ENCODE measurements at regions not wholly inside any gene's neighbourhood (a gene's known extent, or its start where the extent isn't known, plus 50 kb on each side); places are given as distances from the start of the nearest gene placed in this dataset.

- no peak for TF ChIP-seq TAF1 (IDR thresholded peaks at IDR 0.05; ENCODE audit: low read depth)
- no peak for TF ChIP-seq RAD21 (IDR thresholded peaks at IDR 0.05; ENCODE audit: low read depth)
- TF ChIP-seq ZBTB7A (IDR thresholded peaks at IDR 0.05; ENCODE audit: low read depth), result no peak
Observed at GRCh38 chr15:96435841-96436240, 105.3 kb downstream of the NR2F2 start.

GRCh38 chr15:96440978-96441377 is 110.5 kb downstream of the NR2F2 start:
- TF ChIP-seq, protein P1, sequence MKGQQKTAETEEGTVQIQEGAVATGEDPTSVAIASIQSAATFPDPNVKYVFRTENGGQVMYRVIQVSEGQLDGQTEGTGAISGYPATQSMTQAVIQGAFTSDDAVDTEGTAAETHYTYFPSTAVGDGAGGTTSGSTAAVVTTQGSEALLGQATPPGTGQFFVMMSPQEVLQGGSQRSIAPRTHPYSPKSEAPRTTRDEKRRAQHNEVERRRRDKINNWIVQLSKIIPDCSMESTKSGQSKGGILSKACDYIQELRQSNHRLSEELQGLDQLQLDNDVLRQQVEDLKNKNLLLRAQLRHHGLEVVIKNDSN (IDR thresholded peaks at IDR 0.05), result no peak
- no peak for TF ChIP-seq YY1 (IDR thresholded peaks at IDR 0.05; ENCODE audit: low read depth)
- no peak for TF ChIP-seq EP300 (IDR thresholded peaks at IDR 0.05; ENCODE audit: borderline replicate concordance)
- TF ChIP-seq FOXM1 (IDR thresholded peaks at IDR 0.05; ENCODE audit: borderline replicate concordance, low read depth), result no peak

DNA sequence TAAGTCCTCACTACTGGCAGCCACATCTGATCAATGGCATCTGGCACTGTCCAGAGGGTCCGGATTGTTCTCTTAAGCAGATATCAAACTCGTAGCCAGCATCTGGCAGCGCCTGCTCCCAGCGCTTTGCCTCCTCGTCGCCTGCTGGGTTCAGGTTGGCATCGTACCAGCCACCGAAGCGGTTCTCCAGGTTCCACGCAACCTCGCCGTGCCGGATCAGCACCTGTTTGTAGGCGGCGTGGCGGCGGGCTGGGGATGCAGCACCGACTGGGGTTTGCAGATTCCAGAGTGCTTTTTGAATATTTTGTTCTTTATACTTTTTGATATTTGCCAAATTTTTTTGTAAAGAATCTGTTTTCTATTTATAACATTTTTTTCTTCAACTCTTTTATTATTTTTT is 111.6 kb downstream of the NR2F2 start:
- TF ChIP-seq CEBPB (IDR thresholded peaks at IDR 0.05) (no peak), TEAD4 (IDR thresholded peaks at IDR 0.05) (no peak), TCF12 (IDR thresholded peaks at IDR 0.05; ENCODE audit: low read depth) (no peak), EGR1 (IDR thresholded peaks at IDR 0.05) (no peak), RAD21 (IDR thresholded peaks at IDR 0.05; ENCODE audit: low read depth) (no peak), REST (IDR thresholded peaks at IDR 0.05; ENCODE audit: low read depth) (no peak), YY1 (IDR thresholded peaks at IDR 0.05; ENCODE audit: low read depth) (no peak), ZBTB7A (IDR thresholded peaks at IDR 0.05; ENCODE audit: low read depth) (no peak), EP300 (IDR thresholded peaks at IDR 0.05; ENCODE audit: borderline replicate concordance) (no peak), CREB1 (IDR thresholded peaks at IDR 0.05; ENCODE audit: low read depth) (no peak), TAF1 (IDR thresholded peaks at IDR 0.05; ENCODE audit: low read depth) (no peak), FOXM1 (IDR thresholded peaks at IDR 0.05; ENCODE audit: borderline replicate concordance, low read depth) (no peak), NFIC (IDR thresholded peaks at IDR 0.05) (no peak)
- TF ChIP-seq, protein P1 (IDR thresholded peaks at IDR 0.05), result no peak

DNA sequence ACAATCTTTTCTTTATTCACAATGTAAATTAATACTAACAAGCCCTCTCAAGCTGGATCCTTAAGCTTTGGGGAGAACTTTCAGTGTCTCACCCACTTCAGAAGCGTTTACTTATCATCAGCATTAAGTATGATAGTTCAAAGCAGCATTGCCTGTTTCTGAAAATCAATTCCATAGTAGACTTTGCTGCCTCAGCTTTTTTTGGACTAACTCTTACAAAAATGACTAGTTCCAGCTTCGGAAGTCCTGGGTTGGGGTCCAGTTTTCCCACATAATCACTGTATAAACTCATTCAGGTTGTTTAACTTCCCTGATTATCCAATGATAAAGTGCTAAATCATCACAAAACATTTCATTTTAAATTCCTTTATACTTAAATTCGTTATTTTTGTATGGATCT is 114.4 kb downstream of the NR2F2 start:
- TF ChIP-seq TEAD4 (IDR thresholded peaks at IDR 0.05) (no peak), ZBTB7A (IDR thresholded peaks at IDR 0.05; ENCODE audit: low read depth) (no peak), CEBPB (IDR thresholded peaks at IDR 0.05) (no peak), TCF12 (IDR thresholded peaks at IDR 0.05; ENCODE audit: low read depth) (no peak), TAF1 (IDR thresholded peaks at IDR 0.05; ENCODE audit: low read depth) (no peak), YY1 (IDR thresholded peaks at IDR 0.05; ENCODE audit: low read depth) (no peak), CREB1 (IDR thresholded peaks at IDR 0.05; ENCODE audit: low read depth) (no peak), REST (IDR thresholded peaks at IDR 0.05; ENCODE audit: low read depth) (no peak)
- TF ChIP-seq, protein P1 (IDR thresholded peaks at IDR 0.05), result no peak

- no peak for TF ChIP-seq CREB1 (IDR thresholded peaks at IDR 0.05; ENCODE audit: low read depth)
- no peak for TF ChIP-seq CEBPB (IDR thresholded peaks at IDR 0.05)
- TF ChIP-seq NFIC (IDR thresholded peaks at IDR 0.05), result no peak
- TF ChIP-seq MAX (IDR thresholded peaks at IDR 0.05), result no peak
- no peak for TF ChIP-seq TAF1 (IDR thresholded peaks at IDR 0.05; ENCODE audit: low read depth)
Observed at GRCh38 chr15:96448923-96449322, 118.4 kb downstream of the NR2F2 start.

DNA sequence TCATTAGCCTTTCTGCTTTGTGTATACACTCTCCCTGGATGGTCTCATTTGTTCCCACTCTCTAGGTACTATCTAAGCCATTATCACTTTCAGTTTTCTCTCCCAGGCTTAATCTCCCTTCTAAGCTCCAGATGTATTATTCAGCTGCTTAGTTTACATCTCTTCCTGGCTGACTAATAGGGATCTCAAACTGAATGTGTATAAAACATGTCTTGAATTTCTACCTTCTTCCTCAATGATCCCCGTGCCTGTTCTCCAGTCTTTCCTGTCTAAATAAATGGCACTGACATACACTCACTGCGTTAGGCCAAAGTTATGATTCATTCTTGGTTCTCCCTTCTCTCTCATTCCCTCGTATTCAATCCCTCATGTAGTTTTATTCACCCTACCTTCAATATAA is 127.3 kb downstream of the NR2F2 start:
- TF ChIP-seq TCF12 (IDR thresholded peaks at IDR 0.05; ENCODE audit: low read depth), result no peak
- no peak for TF ChIP-seq TAF1 (IDR thresholded peaks at IDR 0.05; ENCODE audit: low read depth)
- no peak for TF ChIP-seq FOXM1 (IDR thresholded peaks at IDR 0.05; ENCODE audit: borderline replicate concordance, low read depth)
- TF ChIP-seq, protein P1 (IDR thresholded peaks at IDR 0.05), result no peak
